ENCODE measurements at regions not wholly inside any gene's neighbourhood (a gene's known extent, or its start where the extent isn't known, plus 50 kb on each side); places are given as distances from the start of the nearest gene placed in this dataset.

DNA sequence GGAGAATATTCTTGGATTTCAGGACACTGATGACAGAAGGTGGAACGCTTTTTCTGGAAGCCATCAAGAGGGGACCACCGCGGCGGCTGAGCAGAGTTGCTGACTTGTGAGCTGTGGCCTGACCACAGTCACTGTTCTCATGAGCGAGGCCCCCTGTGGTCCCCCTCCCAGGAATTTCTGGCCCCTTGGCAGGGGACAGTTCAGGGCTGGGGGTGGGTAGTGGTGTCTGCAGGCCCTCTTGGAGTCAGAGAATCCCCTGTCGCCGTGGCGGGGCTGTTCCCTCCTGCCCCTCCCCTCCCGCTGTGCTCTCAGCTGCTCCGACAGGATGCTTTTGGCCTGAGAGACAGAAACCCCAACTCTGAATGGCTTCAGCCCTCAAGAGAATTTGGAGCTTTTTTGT lies 292.0 kb downstream of the SEC14L1 start:
- TF ChIP-seq, protein P1, sequence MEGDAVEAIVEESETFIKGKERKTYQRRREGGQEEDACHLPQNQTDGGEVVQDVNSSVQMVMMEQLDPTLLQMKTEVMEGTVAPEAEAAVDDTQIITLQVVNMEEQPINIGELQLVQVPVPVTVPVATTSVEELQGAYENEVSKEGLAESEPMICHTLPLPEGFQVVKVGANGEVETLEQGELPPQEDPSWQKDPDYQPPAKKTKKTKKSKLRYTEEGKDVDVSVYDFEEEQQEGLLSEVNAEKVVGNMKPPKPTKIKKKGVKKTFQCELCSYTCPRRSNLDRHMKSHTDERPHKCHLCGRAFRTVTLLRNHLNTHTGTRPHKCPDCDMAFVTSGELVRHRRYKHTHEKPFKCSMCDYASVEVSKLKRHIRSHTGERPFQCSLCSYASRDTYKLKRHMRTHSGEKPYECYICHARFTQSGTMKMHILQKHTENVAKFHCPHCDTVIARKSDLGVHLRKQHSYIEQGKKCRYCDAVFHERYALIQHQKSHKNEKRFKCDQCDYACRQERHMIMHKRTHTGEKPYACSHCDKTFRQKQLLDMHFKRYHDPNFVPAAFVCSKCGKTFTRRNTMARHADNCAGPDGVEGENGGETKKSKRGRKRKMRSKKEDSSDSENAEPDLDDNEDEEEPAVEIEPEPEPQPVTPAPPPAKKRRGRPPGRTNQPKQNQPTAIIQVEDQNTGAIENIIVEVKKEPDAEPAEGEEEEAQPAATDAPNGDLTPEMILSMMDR (IDR thresholded peaks at IDR 0.05): no peak
- no peak for TF ChIP-seq POLR2A (IDR thresholded peaks at IDR 0.05)
